Gastroesophageal sphincter (tissue), 4 donors: ENCODE measurements at regions not wholly inside any gene's neighbourhood (a gene's known extent, or its start where the extent isn't known, plus 50 kb on each side); places are given as distances from the start of the nearest gene placed in this dataset.

Source experiments
- ATAC-seq: fragments of 150-250 bp; one replicate; pipeline ENCODE4 v1.9.1; 2016; ENCODE audit warnings: mild to moderate bottlenecking, moderate library complexity
- H3K27ac ChIP-seq, 4 donors: fragments of 200-600 bp; sonication (generic) in 3 of 4; 1 replicate in 3 of 4; 2 replicates in 1 of 4; pipeline ENCODE4 v1.5.1; 2016 to 2019
- H3K27me3 ChIP-seq: fragments of 200-600 bp; sonication (generic); one replicate; pipeline ENCODE4 v1.5.1; 2019
- H3K36me3 ChIP-seq, 2 donors: fragments of 200-600 bp; sonication (generic); one replicate each; pipeline ENCODE4 v1.5.1; 2019; ENCODE audit warnings: control low read depth in 1 of 2
- H3K4me1 ChIP-seq, 3 donors: fragments of 200-600 bp; sonication (generic); 1 replicate in 2 of 3; 2 replicates in 1 of 3; pipeline ENCODE4 v1.5.1; 2016 to 2019; ENCODE audit warnings: control low read depth in 2 of 3
- H3K4me3 ChIP-seq, 2 donors: fragments of 200-600 bp; sonication (generic); one replicate each; pipeline ENCODE4 v1.5.1; 2019; ENCODE audit warnings: mild to moderate bottlenecking in 1 of 2, moderate library complexity in 1 of 2
- H3K9me3 ChIP-seq, 3 donors: fragments of 200-600 bp; sonication (generic); one replicate each; pipeline ENCODE4 v1.5.1; 2017 to 2019; ENCODE audit warnings: control low read depth in 2 of 3
- CTCF ChIP-seq, 4 experiments: fragments of 200-600 bp in 2 of 4; fragments of 450-650 bp in 2 of 4; sonication (generic) in 1 of 4; IDR thresholded peaks; one replicate each; pipeline ENCODE4 v1.5.1; 2017 to 2019; ENCODE audit warnings: antibody characterized with exemption in 4 of 4, mild to moderate bottlenecking in 2 of 4, moderate library complexity in 2 of 4
- EP300 ChIP-seq: sonication (generic); formaldehyde crosslinking; IDR thresholded peaks from one replicate; pipeline ENCODE4 v1.6.1; 2017; ENCODE audit warnings: antibody characterized with exemption, mild to moderate bottlenecking
- POLR2A ChIP-seq, 2 donors: fragments of 450-650 bp; IDR thresholded peaks; one replicate each; pipeline ENCODE4 v1.6.1; 2017; ENCODE audit warnings: antibody characterized with exemption in 2 of 2, mild to moderate bottlenecking in 2 of 2, moderate library complexity in 1 of 2
- POLR2AphosphoS5 ChIP-seq: sonication (generic); formaldehyde crosslinking; IDR thresholded peaks from one replicate; pipeline ENCODE4 v1.6.1; 2017; ENCODE audit warnings: antibody characterized with exemption
- WGBS, 2 donors: methylation state at CpG; one replicate each; pipeline ENCODE4 v1.1.5; 2018; ENCODE audit warnings: low coverage in 1 of 2; 5-methylcytosine and 5-hydroxymethylcytosine counted together

- no peak overlapping the region for H3K27ac ChIP-seq
- TF ChIP-seq POLR2A (IDR thresholded peaks at IDR 0.05) (no peak), POLR2AphosphoS5 (no peak), EP300 (no peak), CTCF (IDR thresholded peaks at IDR 0.05) (no peak)
- H3K36me3 ChIP-seq = no peaks in the 10 kb centered on the region
- no peak for ATAC-seq
- no peaks in the 10 kb centered on the region for H3K27me3 ChIP-seq
- 100% methylated on average over 1 of the region's 1 CpG; no CpG with 5 or more reads in 1 of the 2 donors for WGBS, 2 donors
- no peak overlapping the region for H3K4me3 ChIP-seq
- no peaks in the 10 kb centered on the region for H3K9me3 ChIP-seq
- H3K4me1 ChIP-seq = no peaks in the 10 kb centered on the region
Measured at GRCh38 chr4:132910229-132910748, 238.8 kb upstream of the PCDH10 start.

- Histone ChIP-seq H3K27ac (no peak overlapping the region), H3K4me3 (no peak overlapping the region), H3K4me1 (no peaks in the 10 kb centered on the region), H3K9me3 (no peaks in the 10 kb centered on the region), H3K27me3 (no peaks in the 10 kb centered on the region), H3K36me3 (no peaks in the 10 kb centered on the region)
- 100% methylated on average over 1 of the region's 1 CpG for WGBS, 2 donors
- no peak for ATAC-seq
- TF ChIP-seq CTCF (IDR thresholded peaks at IDR 0.05) (no peak), POLR2AphosphoS5 (no peak), EP300 (no peak), POLR2A (IDR thresholded peaks at IDR 0.05) (no peak)
Measured at GRCh38 chr4:132918096-132918495, 231.0 kb upstream of the PCDH10 start.

- no peak for ATAC-seq
- WGBS, 2 donors = 40 to 64% methylated on average over 3 of the region's 3 CpGs
- no peaks in the 10 kb centered on the region for H3K27me3 ChIP-seq
- no peak overlapping the region for H3K4me3 ChIP-seq
- H3K36me3 ChIP-seq = no peaks in the 10 kb centered on the region
- H3K4me1 ChIP-seq = no peaks in the 10 kb centered on the region
- TF ChIP-seq EP300 (no peak), CTCF (IDR thresholded peaks at IDR 0.05) (no peak), POLR2A (IDR thresholded peaks at IDR 0.05) (no peak), POLR2AphosphoS5 (no peak)
- no peak overlapping the region for H3K27ac ChIP-seq
- no peaks in the 10 kb centered on the region for H3K9me3 ChIP-seq
Measured at GRCh38 chr4:132923516-132923915, 225.6 kb upstream of the PCDH10 start.

GRCh38 chr4:132934911-132935310 is 214.2 kb upstream of the PCDH10 start:
- Histone ChIP-seq H3K27ac (no peak overlapping the region), H3K36me3 (no peaks in the 10 kb centered on the region), H3K4me1 (no peaks in the 10 kb centered on the region), H3K9me3 (peaks cover 0 to 17% (median 0%) of the 10 kb centered on the region in 3 donors), H3K4me3 (no peak overlapping the region), H3K27me3 (no peaks in the 10 kb centered on the region)
- 54 to 69% methylated on average over 2 of the region's 2 CpGs for whole genome bisulfite sequencing, 2 donors
- TF ChIP-seq CTCF (IDR thresholded peaks at IDR 0.05) = no peak
- no peak for TF ChIP-seq POLR2A (IDR thresholded peaks at IDR 0.05)
- no peak for TF ChIP-seq POLR2AphosphoS5
- no peak for TF ChIP-seq EP300
- no peak for ATAC-seq

- Histone ChIP-seq H3K4me1 (no peaks in the 10 kb centered on the region), H3K9me3 (peaks cover 0 to 16% (median 0%) of the 10 kb centered on the region in 3 donors), H3K36me3 (no peaks in the 10 kb centered on the region), H3K27ac (no peak overlapping the region), H3K4me3 (no peak overlapping the region), H3K27me3 (no peaks in the 10 kb centered on the region)
- ATAC-seq = no peak
- TF ChIP-seq POLR2AphosphoS5 (no peak), CTCF (IDR thresholded peaks at IDR 0.05) (no peak), EP300 (no peak), POLR2A (IDR thresholded peaks at IDR 0.05) (no peak)
Measured at GRCh38 chr4:132955146-132955545, 193.9 kb upstream of the PCDH10 start.
